ENCODE measurements at regions not wholly inside any gene's neighbourhood (a gene's known extent, or its start where the extent isn't known, plus 50 kb on each side); places are given as distances from the start of the nearest gene placed in this dataset.

GRCh38 chr6:140124498-140124897 lies 750.0 kb upstream of the CITED2 start:
- ATAC-seq, result no peak
- Histone ChIP-seq H3K9me3 (replicated peaks; ENCODE audit: control insufficient read depth, insufficient read depth, low read depth, low read length) (no peaks in the 10 kb centered on the region), H3K4me1 (replicated peaks in 1 of 2; ENCODE audit: control insufficient read depth in 2 of 2, insufficient read depth in 2 of 2, low read length in 2 of 2) (no peaks in the 10 kb centered on the region), H3K4me3 (no peak overlapping the region), H3K9ac (ENCODE audit: insufficient read depth in 1 of 2, low read depth in 2 of 2, low read length in 2 of 2) (no peak overlapping the region), H4K20me1 (replicated peaks; ENCODE audit: control insufficient read depth, insufficient read depth, low read length) (no peaks in the 10 kb centered on the region), H3K27ac (ENCODE audit: extremely low read depth, low read depth, low read length) (no peak overlapping the region), H3K79me2 (ENCODE audit: control insufficient read depth, insufficient read depth, low read length) (no peaks in the 10 kb centered on the region), H2AFZ (ENCODE audit: low read depth, low read length) (no peak overlapping the region), H3K27me3 (ENCODE audit: control insufficient read depth in 2 of 2, insufficient read depth in 2 of 2, low read length in 2 of 2) (no peaks in the 10 kb centered on the region), H3K9me1 (ENCODE audit: control insufficient read depth, insufficient read depth, low read length) (no peaks in the 10 kb centered on the region), H3K36me3 (ENCODE audit: control insufficient read depth, insufficient read depth, low read length) (peaks cover 6% of the 10 kb centered on the region; the same call in 2 of the 3 replicates), H3K4me2 (ENCODE audit: insufficient read depth, low read length) (no peak overlapping the region)
- intact Hi-C loops (cut with micrococcal nuclease), result no loop called here
- TF ChIP-seq ZKSCAN8 (CRISPR knock-in tag; IDR thresholded peaks at IDR 0.05), result no peak
- no peak for TF ChIP-seq UBTF (IDR thresholded peaks at IDR 0.05; ENCODE audit: borderline replicate concordance in 1 of 2, low read depth in 2 of 2, low read length in 2 of 2)
- no peak for TF ChIP-seq DLX4 (CRISPR knock-in tag; IDR thresholded peaks at IDR 0.05)
- no peak for TF ChIP-seq ZSCAN29 (IDR thresholded peaks at IDR 0.05)
- no peak for TF ChIP-seq YY1 (IDR thresholded peaks at IDR 0.05; ENCODE audit: borderline replicate concordance in 1 of 3, control insufficient read depth in 1 of 3, extremely low read depth in 1 of 3, insufficient read depth in 3 of 3, insufficient read length in 1 of 3, insufficient replicate concordance in 2 of 3, low read depth in 1 of 3, low read length in 2 of 3)
- TF ChIP-seq NFATC3 (IDR thresholded peaks at IDR 0.05), result no peak
- no peak for TF ChIP-seq NONO (IDR thresholded peaks at IDR 0.05; ENCODE audit: low read depth in 2 of 2, low read length in 1 of 2)
- no peak for TF ChIP-seq BRF1 (IDR thresholded peaks at IDR 0.05; ENCODE audit: borderline replicate concordance, extremely low read depth, insufficient read length)
- no peak for TF ChIP-seq ZNF76 (CRISPR knock-in tag; IDR thresholded peaks at IDR 0.05; ENCODE audit: borderline replicate concordance)
- TF ChIP-seq MCM3 (IDR thresholded peaks at IDR 0.05), result no peak
- no peak for TF ChIP-seq ZNF277 (CRISPR knock-in tag; IDR thresholded peaks at IDR 0.05; ENCODE audit: borderline replicate concordance)
- TF ChIP-seq TRIM24 (IDR thresholded peaks at IDR 0.05), result no peak
- TF ChIP-seq RNF2 (IDR thresholded peaks at IDR 0.05), result no peak
- no peak for TF ChIP-seq KDM4B (IDR thresholded peaks at IDR 0.05; ENCODE audit: borderline replicate concordance in 2 of 2, low read depth in 1 of 2)
- TF ChIP-seq POLR2G (IDR thresholded peaks at IDR 0.05; ENCODE audit: low read depth, low read length), result no peak
- no peak for TF ChIP-seq NR2F6 (CRISPR knock-in tag; IDR thresholded peaks at IDR 0.05)
- TF ChIP-seq ELF1 (tag; IDR thresholded peaks at IDR 0.05), result no peak
- TF ChIP-seq ZBTB26 (CRISPR knock-in tag; IDR thresholded peaks at IDR 0.05), result no peak
- no peak for TF ChIP-seq ZNF586 (CRISPR knock-in tag; conservative IDR thresholded peaks at IDR 0.05)
- FAIRE-seq, result no peak
- WGBS (ENCODE audit: insufficient coverage, low coverage, missing lambda C conversion rate), result 61% methylated on average over 2 of the region's 2 CpGs
- no peak for DNase-seq (ENCODE audit: extremely low read depth in 1 of 4, low spot score in 3 of 4)
- CTCF ChIA-PET (ENCODE audit: low intra/inter-chr PET ratio), result no interaction called here
- no TSS peak for BruUV-seq (replicated peaks)
- POLR2A ChIA-PET, result no interaction called here
- in situ Hi-C loops (cut with MboI), result no loop called here

Data from K562 (cell line).